DOHH2 (cell line): ENCODE measurements at regions not wholly inside any gene's neighbourhood (a gene's known extent, or its start where the extent isn't known, plus 50 kb on each side); places are given as distances from the start of the nearest gene placed in this dataset.

Experiments
- CTCF ChIP-seq: fragments of 200-600 bp; sonication (generic); IDR thresholded peaks from one replicate; pipeline ENCODE4 v1.5.1; 2014; ENCODE audit warnings: antibody characterized with exemption, mild to moderate bottlenecking, low read depth, low read length; ENCODE audit not compliant: poor library complexity, severe bottlenecking
- EZH2phosphoT487 ChIP-seq: fragments of 200-600 bp; sonication (generic); IDR thresholded peaks from 2 replicates; pipeline ENCODE4 v1.6.1; 2017; ENCODE audit warnings: borderline replicate concordance, mild to moderate bottlenecking, antibody characterized with exemption, low read length, moderate library complexity, mixed read lengths

- no peak for TF ChIP-seq CTCF
- TF ChIP-seq EZH2phosphoT487: no peak
Observed at GRCh38 chr3:31288641-31289100, 244.1 kb upstream of the STT3B start.
